PC-3 (cell line): ENCODE measurements at regions not wholly inside any gene's neighbourhood (a gene's known extent, or its start where the extent isn't known, plus 50 kb on each side); places are given as distances from the start of the nearest gene placed in this dataset.

Experiments
- EZH2 ChIP-seq: fragments of 300-600 bp; sonication (generic); IDR thresholded peaks from one replicate; pipeline ENCODE4 v1.6.1; 2017; ENCODE audit warnings: antibody characterized with exemption, mild to moderate bottlenecking, low read length; ENCODE audit not compliant: unreplicated experiment
- EZH2phosphoT487 ChIP-seq: fragments of 300-600 bp; sonication (generic); IDR thresholded peaks from 2 replicates; pipeline ENCODE4 v1.6.1; 2018; ENCODE audit warnings: mild to moderate bottlenecking, antibody characterized with exemption, low read length, borderline replicate concordance
- TF ChIP-seq, protein P1 (sequence below): fragments of 300-600 bp; sonication (generic); conservative IDR thresholded peaks from 2 replicates; pipeline ENCODE4 v1.5.1; 2017; ENCODE audit warnings: antibody characterized with exemption, low read depth, mild to moderate bottlenecking, low read length

DNA sequence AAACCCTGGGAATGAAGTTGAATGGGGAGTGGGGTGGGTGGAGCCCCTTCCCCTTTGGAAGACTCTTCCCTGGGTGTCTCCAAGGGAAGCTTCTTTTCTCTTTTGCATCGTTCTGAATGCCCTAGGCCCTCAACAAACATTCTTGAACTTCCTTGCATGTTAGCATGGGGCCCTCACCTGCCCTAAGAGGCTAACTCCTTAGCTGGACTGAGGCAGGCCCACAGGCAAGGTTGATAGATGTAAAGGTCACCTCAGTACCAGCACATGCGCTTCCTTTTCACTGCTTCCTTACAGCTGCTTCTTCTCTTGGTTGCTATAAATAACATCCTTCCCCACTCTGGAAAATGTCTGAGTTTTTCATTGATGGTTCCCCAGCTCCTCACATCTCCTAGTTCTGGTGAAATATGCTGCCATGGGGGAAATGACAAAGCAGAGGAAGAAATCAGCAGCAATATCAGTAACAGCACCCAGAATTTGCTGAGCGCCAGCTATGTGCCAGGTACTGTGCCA, 160.6 kb upstream of the FRMD6 start:
- TF ChIP-seq EZH2 (no peak), EZH2phosphoT487 (no peak)
- TF ChIP-seq, protein P1, sequence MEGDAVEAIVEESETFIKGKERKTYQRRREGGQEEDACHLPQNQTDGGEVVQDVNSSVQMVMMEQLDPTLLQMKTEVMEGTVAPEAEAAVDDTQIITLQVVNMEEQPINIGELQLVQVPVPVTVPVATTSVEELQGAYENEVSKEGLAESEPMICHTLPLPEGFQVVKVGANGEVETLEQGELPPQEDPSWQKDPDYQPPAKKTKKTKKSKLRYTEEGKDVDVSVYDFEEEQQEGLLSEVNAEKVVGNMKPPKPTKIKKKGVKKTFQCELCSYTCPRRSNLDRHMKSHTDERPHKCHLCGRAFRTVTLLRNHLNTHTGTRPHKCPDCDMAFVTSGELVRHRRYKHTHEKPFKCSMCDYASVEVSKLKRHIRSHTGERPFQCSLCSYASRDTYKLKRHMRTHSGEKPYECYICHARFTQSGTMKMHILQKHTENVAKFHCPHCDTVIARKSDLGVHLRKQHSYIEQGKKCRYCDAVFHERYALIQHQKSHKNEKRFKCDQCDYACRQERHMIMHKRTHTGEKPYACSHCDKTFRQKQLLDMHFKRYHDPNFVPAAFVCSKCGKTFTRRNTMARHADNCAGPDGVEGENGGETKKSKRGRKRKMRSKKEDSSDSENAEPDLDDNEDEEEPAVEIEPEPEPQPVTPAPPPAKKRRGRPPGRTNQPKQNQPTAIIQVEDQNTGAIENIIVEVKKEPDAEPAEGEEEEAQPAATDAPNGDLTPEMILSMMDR, result no peak
